Naive B cell (primary cell): ENCODE measurements at regions not wholly inside any gene's neighbourhood (a gene's known extent, or its start where the extent isn't known, plus 50 kb on each side); places are given as distances from the start of the nearest gene placed in this dataset.
"Not testable (repeated sequence)": the region's sequence is repeated elsewhere in the genome, so short reads cannot be mapped to it uniquely, and the experiment has no call there.

Source experiments
- ATAC-seq, 2 donors: fragments of 150-1000 bp; cut with Tn5 transposase; 2 replicates each; pipeline ENCODE4 v1.10.0; 2021; ENCODE audit warnings: low read depth in 2 of 2, mild to moderate bottlenecking in 2 of 2, moderate library complexity in 2 of 2
- DNase-seq: peaks from one replicate; pipeline ENCODE4 v3.0.0; 2022
- H3K27ac Mint-ChIP-seq, 6 donors: one replicate each; pipeline ENCODE4 v1.8.0; 2020 to 2022; ENCODE audit warnings: mild to moderate bottlenecking in 6 of 6, mixed read lengths in 6 of 6, moderate library complexity in 5 of 6, inconsistent platforms in 2 of 6
- H3K27me3 Mint-ChIP-seq, 3 donors: one replicate each; pipeline ENCODE4 v1.8.0; 2021 to 2022; ENCODE audit warnings: mixed read lengths in 3 of 3, mild to moderate bottlenecking in 1 of 3
- H3K36me3 Mint-ChIP-seq, 2 donors: one replicate each; pipeline ENCODE4 v1.8.0; 2020 to 2022; ENCODE audit warnings: mixed read lengths in 2 of 2, inconsistent platforms in 1 of 2, mild to moderate bottlenecking in 1 of 2
- H3K4me1 Mint-ChIP-seq, 3 donors: one replicate each; pipeline ENCODE4 v1.8.0; 2020 to 2022; ENCODE audit warnings: mixed read lengths in 3 of 3, inconsistent platforms in 1 of 3, mild to moderate bottlenecking in 1 of 3, moderate library complexity in 1 of 3
- H3K4me3 Mint-ChIP-seq, 8 donors: one replicate each; pipeline ENCODE4 v1.8.0; 2020 to 2022; ENCODE audit warnings: mild to moderate bottlenecking in 8 of 8, mixed read lengths in 8 of 8, moderate library complexity in 8 of 8, inconsistent platforms in 2 of 8
- H3K9me3 Mint-ChIP-seq, 7 donors: one replicate each; pipeline ENCODE4 v1.8.0; 2020 to 2022; ENCODE audit warnings: mixed read lengths in 7 of 7, mild to moderate bottlenecking in 5 of 7, inconsistent platforms in 2 of 7, moderate library complexity in 1 of 7

DNA sequence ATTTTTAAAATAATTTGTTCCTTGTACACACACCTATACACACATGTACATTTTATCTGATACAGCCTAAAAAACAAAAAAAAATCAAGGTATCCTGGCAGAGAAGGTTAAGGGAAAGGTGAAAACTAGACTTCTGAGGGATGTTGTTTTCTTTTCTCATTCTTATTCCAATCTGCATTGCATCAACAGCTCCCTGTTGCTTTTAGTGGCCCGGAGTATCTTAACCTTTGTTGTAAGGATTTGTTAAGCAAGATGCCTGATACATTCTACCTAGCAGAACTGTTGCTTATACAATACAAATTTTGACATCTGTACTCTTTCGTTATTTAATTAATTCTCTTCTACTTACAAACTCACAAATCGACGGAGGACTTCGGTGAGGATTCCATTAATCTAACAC, 167.4 kb downstream of the GNAI1 start:
- no peak for ATAC-seq
- H3K27ac Mint-ChIP-seq = no peak overlapping the region
- peaks cover 0 to 7% (median 4%) of the 10 kb centered on the region in 7 donors for H3K9me3 Mint-ChIP-seq

DNA sequence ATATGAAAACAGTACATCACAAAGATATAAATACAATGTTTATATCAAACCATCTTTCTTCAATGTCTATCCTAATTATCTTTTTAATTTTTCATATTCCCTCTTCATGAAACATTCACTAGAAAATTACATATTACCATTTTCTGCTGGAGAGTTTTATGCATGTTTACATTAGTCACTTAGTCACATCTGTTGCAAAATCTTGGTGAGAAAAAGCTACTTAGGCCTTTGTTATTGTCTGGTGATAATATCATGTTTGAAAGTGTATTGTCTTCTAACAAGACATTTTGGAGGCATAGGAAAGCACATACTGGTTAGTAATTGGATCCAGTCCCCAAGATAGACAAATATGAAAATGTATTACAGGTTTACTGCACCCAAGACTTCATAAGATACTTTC, 163.6 kb downstream of the GNAI1 start:
- H3K36me3 Mint-ChIP-seq = no peaks in the 10 kb centered on the region
- H3K27ac Mint-ChIP-seq = no peak overlapping the region
- ATAC-seq = no peak
- H3K4me1 Mint-ChIP-seq = no peaks in the 10 kb centered on the region
- no peaks in the 10 kb centered on the region for H3K27me3 Mint-ChIP-seq
- no peak for DNase-seq
- H3K4me3 Mint-ChIP-seq = no peak overlapping the region
- peaks cover 5 to 35% (median 23%) of the 10 kb centered on the region in 7 donors for H3K9me3 Mint-ChIP-seq

More for the DNA sequence above, 167.4 kb downstream of the GNAI1 start:
- Mint-ChIP-seq H3K4me1 (no peaks in the 10 kb centered on the region), H3K36me3 (no peaks in the 10 kb centered on the region), H3K4me3 (no peak overlapping the region), H3K27me3 (no peaks in the 10 kb centered on the region)
- no peak for DNase-seq

DNA sequence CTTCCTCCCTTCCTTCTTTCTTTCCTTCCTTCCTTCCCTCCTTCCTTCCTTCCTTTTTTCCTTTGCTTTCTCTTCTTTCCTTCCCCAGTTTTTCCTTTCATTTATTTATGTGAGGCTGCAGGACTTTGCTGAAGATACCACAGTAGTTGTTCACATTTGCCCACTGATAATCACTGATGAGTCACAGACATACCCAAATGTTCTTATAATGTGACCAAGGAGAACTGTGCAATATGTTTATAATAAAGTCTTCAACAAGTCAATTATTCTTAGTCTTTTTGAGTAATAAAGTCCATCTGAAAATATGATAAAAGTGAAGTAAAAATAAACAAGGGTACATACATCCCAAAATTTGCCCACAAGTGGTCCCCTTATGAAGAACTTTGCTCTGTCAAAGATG, 159.7 kb downstream of the GNAI1 start:
- Mint-ChIP-seq H3K4me3 (no peak overlapping the region), H3K4me1 (no peaks in the 10 kb centered on the region), H3K36me3 (no peaks in the 10 kb centered on the region), H3K27ac (peak overlapping the region in 1 of 6 donors; percentile 39), H3K27me3 (no peaks in the 10 kb centered on the region), H3K9me3 (peaks cover 8 to 39% (median 23%) of the 10 kb centered on the region in 7 donors)
- DNase-seq (no peak), ATAC-seq (no peak)

DNA sequence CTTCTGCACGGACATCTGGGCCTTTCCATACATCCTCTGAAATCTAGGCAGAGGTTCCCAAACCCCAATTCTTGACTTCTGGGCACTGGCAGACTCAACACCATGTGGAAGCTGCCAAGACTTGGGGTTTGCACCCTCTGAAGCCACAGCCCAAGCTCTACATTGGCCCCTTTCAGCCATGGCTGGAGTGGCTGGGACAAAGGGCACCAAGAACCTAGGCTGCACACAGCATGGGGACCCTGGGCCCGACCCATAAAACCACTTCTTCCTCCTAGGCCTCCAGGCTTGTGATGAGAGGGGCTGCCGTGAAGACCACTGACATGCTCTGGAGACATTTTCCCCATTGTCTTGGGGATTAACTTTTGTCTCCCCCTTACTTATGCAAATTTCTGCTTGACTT, 158.0 kb downstream of the GNAI1 start:
- H3K27me3 Mint-ChIP-seq, H3K4me1 Mint-ChIP-seq, H3K4me3 Mint-ChIP-seq, ATAC-seq, H3K36me3 Mint-ChIP-seq, DNase-seq, H3K27ac Mint-ChIP-seq: not testable (repeated sequence)
- H3K9me3 Mint-ChIP-seq = peaks cover 8 to 38% (median 22%) of the 10 kb centered on the region in 7 donors

DNA sequence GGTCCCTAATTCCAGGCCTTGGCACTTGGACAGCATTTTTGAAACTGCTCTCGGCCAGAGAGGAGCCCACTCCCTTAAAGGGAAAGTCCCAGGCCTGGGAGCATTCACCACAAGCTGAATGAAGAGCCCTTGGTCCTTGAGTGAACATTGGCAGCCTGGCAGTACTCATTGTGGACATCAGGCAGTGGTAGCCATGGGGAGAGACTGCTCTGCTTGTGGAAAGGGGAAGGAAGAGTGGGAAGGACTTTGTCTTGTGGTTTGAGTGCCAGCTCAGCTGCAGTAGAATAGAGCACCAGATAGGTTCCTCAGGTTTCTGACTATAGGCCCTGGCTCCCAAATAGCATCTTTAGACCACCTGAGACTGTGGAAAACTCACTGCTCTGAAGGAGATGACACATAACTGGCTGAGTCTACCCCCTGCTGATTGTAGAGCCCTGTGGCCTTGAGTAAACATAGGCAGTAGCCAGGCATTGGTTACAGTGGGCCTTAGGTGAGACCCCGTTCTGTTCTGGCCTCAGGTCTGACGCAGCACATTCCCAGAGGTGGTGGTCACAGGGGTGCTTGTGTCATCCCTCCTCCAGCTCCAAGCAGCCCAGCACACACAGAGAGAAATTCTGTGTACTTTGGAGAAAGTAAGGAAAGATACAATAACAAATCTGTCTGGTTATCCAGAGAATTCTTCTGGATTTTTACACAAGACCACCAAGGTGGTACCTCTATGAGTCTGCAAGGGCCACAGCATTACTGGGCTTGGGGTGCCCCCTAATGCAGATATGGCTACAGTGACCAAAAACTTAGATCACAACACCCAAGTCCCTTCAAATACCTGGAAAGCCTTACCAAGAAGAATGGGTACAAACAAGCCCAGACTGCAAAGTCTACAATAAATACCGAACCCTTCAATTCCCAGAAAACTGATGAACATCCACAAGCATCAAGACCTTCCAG, 153.8 kb downstream of the GNAI1 start:
- no peak overlapping the region for H3K4me3 Mint-ChIP-seq
- ATAC-seq (no peak), DNase-seq (no peak)
- no peaks in the 10 kb centered on the region for H3K4me1 Mint-ChIP-seq
- H3K27me3 Mint-ChIP-seq = no peaks in the 10 kb centered on the region
- H3K27ac Mint-ChIP-seq = no peak overlapping the region
- no peaks in the 10 kb centered on the region for H3K36me3 Mint-ChIP-seq
- H3K9me3 Mint-ChIP-seq = peaks cover under 1 to 11% (median 5%) of the 10 kb centered on the region in 7 donors

DNA sequence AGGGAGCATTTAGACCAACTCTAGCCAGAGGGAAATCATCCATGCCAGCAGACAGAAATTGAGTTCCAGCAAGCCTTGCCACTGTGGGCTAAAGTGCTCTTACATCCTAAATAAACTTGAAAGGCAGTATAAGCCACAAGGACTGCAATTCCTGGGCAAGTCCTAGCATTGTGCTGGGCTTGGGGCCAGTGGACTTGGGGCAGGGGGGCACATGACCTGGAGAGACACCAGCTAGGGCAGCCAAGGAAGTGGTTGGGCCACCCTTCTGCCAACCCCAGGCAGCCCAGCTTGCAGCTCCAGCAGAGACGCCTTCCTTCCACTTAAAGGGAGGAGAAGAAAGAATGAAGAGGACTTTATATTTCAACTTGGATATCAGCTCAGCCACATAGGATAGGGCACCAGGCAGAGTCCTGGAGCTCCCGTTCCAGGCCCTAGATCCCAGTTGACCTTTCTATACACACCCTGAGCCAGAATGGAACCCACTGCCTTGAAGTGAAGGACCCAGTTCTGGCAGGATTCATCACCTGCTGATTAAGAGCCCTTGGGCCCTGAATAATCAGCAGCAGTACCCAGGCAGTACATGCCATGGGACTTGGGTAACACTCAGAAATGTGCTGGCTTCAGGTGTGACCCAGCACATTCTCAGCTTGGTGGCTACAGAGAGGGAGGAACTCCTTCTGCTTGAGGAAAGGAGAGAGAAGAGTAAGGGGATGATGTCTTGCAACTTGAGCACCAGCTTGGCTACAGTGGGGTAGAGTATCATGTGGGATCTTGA, 153.0 kb downstream of the GNAI1 start:
- Mint-ChIP-seq H3K4me1 (no peaks in the 10 kb centered on the region), H3K27me3 (no peaks in the 10 kb centered on the region), H3K36me3 (no peaks in the 10 kb centered on the region), H3K4me3 (no peak overlapping the region), H3K27ac (peak overlapping the region in 1 of 6 donors; percentile 89), H3K9me3 (peaks cover 0 to 5% (median 0%) of the 10 kb centered on the region in 7 donors)
- ATAC-seq (no peak), DNase-seq (no peak)

DNA sequence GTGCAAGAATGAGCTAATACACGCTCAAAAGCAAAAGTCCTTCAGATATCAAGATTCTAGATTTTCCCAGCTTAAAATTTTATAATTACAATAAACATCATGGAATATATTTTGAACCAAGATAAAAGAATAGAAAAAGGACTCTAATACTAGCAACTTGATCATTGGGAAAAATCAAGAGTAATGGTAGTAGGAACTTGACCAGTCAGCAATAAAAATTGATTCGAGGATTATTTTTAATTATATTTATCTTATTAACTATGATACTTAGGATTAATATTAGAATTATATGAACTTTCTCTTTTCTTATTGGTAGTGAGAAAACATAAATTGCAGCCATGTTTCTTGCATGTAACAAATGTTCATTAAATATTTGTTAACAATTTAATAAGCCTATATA, 152.0 kb downstream of the GNAI1 start:
- H3K9me3 Mint-ChIP-seq = peaks cover 0 to 5% (median 0%) of the 10 kb centered on the region in 7 donors
- DNase-seq = no peak
- H3K27me3 Mint-ChIP-seq = no peaks in the 10 kb centered on the region
- no peak overlapping the region for H3K4me3 Mint-ChIP-seq
- no peaks in the 10 kb centered on the region for H3K36me3 Mint-ChIP-seq
- H3K4me1 Mint-ChIP-seq = no peaks in the 10 kb centered on the region
- H3K27ac Mint-ChIP-seq = no peak overlapping the region
- ATAC-seq = no peak

DNA sequence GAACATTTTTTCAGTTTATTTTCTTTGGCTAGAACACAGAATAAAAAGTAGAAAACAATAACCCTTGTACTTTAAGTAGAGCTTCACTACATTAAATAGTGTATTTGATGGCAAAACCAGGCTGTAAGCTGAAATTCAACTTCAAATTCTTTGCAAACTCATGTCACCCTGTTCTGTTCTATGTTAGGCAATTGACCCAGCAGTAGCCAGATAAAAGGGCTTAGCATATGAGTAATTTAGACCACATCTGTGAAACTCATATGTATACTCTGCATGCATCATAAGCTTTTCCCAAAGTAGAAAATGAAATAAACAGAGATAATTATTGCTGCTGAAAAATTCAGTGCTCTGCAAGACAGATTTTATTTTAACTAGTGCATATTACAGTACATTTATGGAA, 150.2 kb downstream of the GNAI1 start:
- H3K9me3 Mint-ChIP-seq = peaks cover 0 to 2% (median 0%) of the 10 kb centered on the region in 7 donors
- H3K4me1 Mint-ChIP-seq = no peaks in the 10 kb centered on the region
- no peak overlapping the region for H3K4me3 Mint-ChIP-seq
- H3K36me3 Mint-ChIP-seq = no peaks in the 10 kb centered on the region
- H3K27ac Mint-ChIP-seq = no peak overlapping the region
- DNase-seq (no peak), ATAC-seq (no peak)
- no peaks in the 10 kb centered on the region for H3K27me3 Mint-ChIP-seq

DNA sequence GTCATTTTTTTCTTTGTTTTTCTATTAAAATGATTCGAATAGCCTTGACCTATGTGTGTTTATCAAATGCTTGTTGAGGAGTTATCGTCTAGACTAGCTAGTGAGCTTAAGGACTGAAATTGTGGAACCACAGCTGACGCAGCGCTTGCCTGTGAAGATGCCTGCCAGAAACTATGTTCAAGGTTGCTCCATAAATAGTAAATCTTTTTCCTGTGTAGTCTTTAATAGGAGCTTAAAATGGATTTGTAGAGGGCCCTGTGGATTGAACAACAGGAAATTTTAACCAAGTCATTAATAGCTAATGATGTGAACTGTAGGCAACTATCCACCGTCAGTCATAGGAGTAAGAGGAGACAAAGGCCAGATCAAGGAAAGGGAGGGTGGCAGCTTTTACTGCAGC, 145.1 kb downstream of the GNAI1 start:
- H3K4me3 Mint-ChIP-seq = no peak overlapping the region

DNA sequence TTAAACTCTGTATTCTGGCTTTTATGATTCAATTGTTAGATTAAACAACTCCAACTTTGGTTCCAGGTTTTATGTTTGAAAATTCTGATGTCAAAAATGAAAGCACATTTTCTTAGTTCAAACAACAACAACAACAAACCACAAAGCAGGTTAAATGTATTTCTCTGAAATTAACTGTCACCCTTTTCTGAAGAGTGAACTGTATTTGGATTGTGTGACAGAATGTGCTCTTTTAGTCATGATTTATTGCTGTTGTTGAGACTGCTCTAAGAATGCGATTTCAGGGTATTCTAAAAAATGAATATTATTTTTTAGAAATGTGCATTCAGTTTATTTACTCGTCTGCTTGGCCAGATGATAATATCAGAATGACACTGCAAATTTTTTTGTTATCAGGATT, 144.1 kb downstream of the GNAI1 start:
- H3K4me3 Mint-ChIP-seq = no peak overlapping the region
- ATAC-seq = no peak
- no peak overlapping the region for H3K27ac Mint-ChIP-seq
- no peaks in the 10 kb centered on the region for H3K4me1 Mint-ChIP-seq
- DNase-seq = no peak
- no peaks in the 10 kb centered on the region for H3K36me3 Mint-ChIP-seq
- no peaks in the 10 kb centered on the region for H3K9me3 Mint-ChIP-seq
- no peaks in the 10 kb centered on the region for H3K27me3 Mint-ChIP-seq

More for the DNA sequence above, 145.1 kb downstream of the GNAI1 start:
- Mint-ChIP-seq H3K4me1 (no peaks in the 10 kb centered on the region), H3K36me3 (no peaks in the 10 kb centered on the region), H3K9me3 (no peaks in the 10 kb centered on the region), H3K27ac (no peak overlapping the region), H3K27me3 (no peaks in the 10 kb centered on the region)
- ATAC-seq (no peak), DNase-seq (no peak)

DNA sequence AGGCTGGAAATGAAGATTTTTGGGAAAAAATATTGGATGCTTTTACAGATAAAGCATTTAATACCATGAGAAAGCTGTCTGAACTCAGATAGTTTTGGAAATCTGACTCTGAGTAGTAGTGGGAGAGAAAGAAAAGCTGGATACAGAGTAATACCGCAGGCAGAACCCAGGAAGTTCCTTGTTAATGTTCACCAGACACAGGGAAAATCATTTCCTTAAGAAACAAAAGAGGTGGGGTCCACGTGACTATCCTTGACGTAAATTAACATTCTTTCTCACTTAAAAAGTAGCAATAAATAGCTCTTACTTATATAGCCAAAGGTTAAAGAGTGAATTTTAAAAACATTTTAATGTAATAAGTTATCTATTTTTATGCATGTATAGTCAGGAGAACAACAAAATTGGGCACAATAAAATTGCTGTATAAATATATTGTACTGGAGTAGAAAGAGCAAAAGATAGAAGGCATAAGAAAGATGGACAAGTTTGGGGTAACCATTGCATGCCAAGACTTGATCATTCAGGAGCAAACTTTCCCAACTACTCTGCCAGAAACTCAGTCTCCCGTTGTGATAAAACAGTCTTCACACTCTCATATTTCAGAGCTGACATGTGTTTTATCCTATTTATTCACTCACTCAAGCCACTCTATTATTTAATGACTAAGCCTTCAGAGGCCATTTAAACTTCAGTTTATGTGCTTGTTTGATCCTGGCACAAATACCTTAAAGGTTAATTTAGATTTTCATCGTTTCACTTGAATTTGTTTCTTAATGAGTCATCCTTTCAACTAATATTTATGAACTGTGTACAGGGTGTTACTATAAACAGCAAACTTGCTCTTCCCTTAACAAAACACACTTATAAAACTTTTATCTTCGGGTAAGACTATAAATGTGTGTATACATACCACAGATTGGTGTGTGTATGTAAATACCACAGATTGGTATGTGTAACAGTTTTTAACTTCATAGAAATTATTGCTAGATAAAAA, 143.1 kb downstream of the GNAI1 start:
- ATAC-seq = no peak

More for the DNA sequence above, 143.1 kb downstream of the GNAI1 start:
- DNase-seq = no peak
- no peaks in the 10 kb centered on the region for H3K9me3 Mint-ChIP-seq
- H3K4me3 Mint-ChIP-seq = no peak overlapping the region
- no peaks in the 10 kb centered on the region for H3K27me3 Mint-ChIP-seq
- H3K4me1 Mint-ChIP-seq = no peaks in the 10 kb centered on the region
- no peaks in the 10 kb centered on the region for H3K36me3 Mint-ChIP-seq
- H3K27ac Mint-ChIP-seq = no peak overlapping the region
